ENCODE measurements at regions not wholly inside any gene's neighbourhood (a gene's known extent, or its start where the extent isn't known, plus 50 kb on each side); places are given as distances from the start of the nearest gene placed in this dataset.
A peak's percentile ranks its signal among the peaks of the same experiment; 100 is the strongest.

- H3K4me3 Mint-ChIP-seq = no peak overlapping the region
- no peaks in the 10 kb centered on the region for H3K9me3 ChIP-seq (ENCODE audit: control insufficient read depth in 1 of 2, low read length in 2 of 2)
- no peaks in the 10 kb centered on the region for H3K36me3 ChIP-seq (ENCODE audit: insufficient read depth, low read length)
- no peak overlapping the region for H3K27ac ChIP-seq (ENCODE audit: low read depth, low read length)
- H3K9me3 Mint-ChIP-seq = peaks cover 0 to 6% (median 3%) of the 10 kb centered on the region in 8 donors
- H3K4me1 ChIP-seq (ENCODE audit: insufficient read depth, low read length) = peaks cover 19% of the 10 kb centered on the region
- intact Hi-C loops (cut with micrococcal nuclease) = loop anchor here (1.0 kb wide), 2 partner anchors 268 to 289 kb away; no protein-coding TSS in a partner anchor
- peak in 3 of 5 donors; percentile 0 to 23 (median 8) for DNase-seq
- H3K36me3 Mint-ChIP-seq = no peaks in the 10 kb centered on the region
- no peak overlapping the region for H3K27ac Mint-ChIP-seq
- POLR2A ChIA-PET (ENCODE audit: partially characterized antibody) = interaction anchor here (0.8 to 1.0 kb wide), 2 partner anchors 233 to 269 kb away, joined by 3 to 4 read pairs; no protein-coding TSS in a partner anchor
- H3K27me3 Mint-ChIP-seq = peaks cover 15 to 22% of the 10 kb centered on the region in 2 donors
- CTCF ChIA-PET (ENCODE audit: partially characterized antibody) = interaction anchor here (0.6 to 2.1 kb wide), 13 partner anchors 9 to 736 kb away, joined by 3 to 22 read pairs (median 4); no protein-coding TSS in a partner anchor
- no peak overlapping the region for H3K4me3 ChIP-seq (ENCODE audit: low read length in 2 of 2)
- peaks cover 14 to 26% (median 19%) of the 10 kb centered on the region in 4 donors for H3K4me1 Mint-ChIP-seq
- H3K27me3 ChIP-seq (ENCODE audit: insufficient read depth, low read length) = no peaks in the 10 kb centered on the region
Observed at GRCh38 chr11:12599408-12600143, 74.6 kb upstream of the TEAD1 start.

GRCh38 chr11:12600829-12601228 lies 73.4 kb upstream of the TEAD1 start:
- peaks cover 15 to 24% of the 10 kb centered on the region in 2 donors for H3K27me3 Mint-ChIP-seq
- no peak overlapping the region for H3K27ac ChIP-seq (ENCODE audit: low read depth, low read length)
- H3K4me3 Mint-ChIP-seq = no peak overlapping the region
- H3K27me3 ChIP-seq (ENCODE audit: insufficient read depth, low read length) = no peaks in the 10 kb centered on the region
- ChIA-PET POLR2A (ENCODE audit: partially characterized antibody) (no interaction called here), CTCF (ENCODE audit: partially characterized antibody) (interaction anchor here (1.0 to 1.4 kb wide), 2 partner anchors 17 to 287 kb away, joined by 4 read pairs; no protein-coding TSS in a partner anchor)
- intact Hi-C loops (cut with micrococcal nuclease) = no loop called here
- peaks cover 14 to 26% (median 19%) of the 10 kb centered on the region in 4 donors for H3K4me1 Mint-ChIP-seq
- no peak overlapping the region for H3K27ac Mint-ChIP-seq
- H3K4me1 ChIP-seq (ENCODE audit: insufficient read depth, low read length) = peaks cover 19% of the 10 kb centered on the region
- H3K36me3 Mint-ChIP-seq = no peaks in the 10 kb centered on the region
- DNase-seq = no peak
- no peak overlapping the region for H3K4me3 ChIP-seq (ENCODE audit: low read length in 2 of 2)
- no peaks in the 10 kb centered on the region for H3K9me3 ChIP-seq (ENCODE audit: control insufficient read depth in 1 of 2, low read length in 2 of 2)
- H3K36me3 ChIP-seq (ENCODE audit: insufficient read depth, low read length) = no peaks in the 10 kb centered on the region
- peaks cover 0 to 5% (median 2%) of the 10 kb centered on the region in 8 donors for H3K9me3 Mint-ChIP-seq

- intact Hi-C loops (cut with micrococcal nuclease) = no loop called here
- CTCF ChIA-PET (ENCODE audit: partially characterized antibody) = no interaction called here
- no peak overlapping the region for H3K27ac ChIP-seq (ENCODE audit: low read depth, low read length)
Observed at GRCh38 chr11:12602421-12602820, 71.8 kb upstream of the TEAD1 start.

GRCh38 chr11:12603143-12604088 lies 70.8 kb upstream of the TEAD1 start:
- Mint-ChIP-seq H3K9me3 (peaks cover 0 to 5% (median 0%) of the 10 kb centered on the region in 8 donors), H3K27ac (no peak overlapping the region), H3K36me3 (no peaks in the 10 kb centered on the region), H3K4me1 (peaks cover 8 to 20% (median 12%) of the 10 kb centered on the region in 4 donors), H3K4me3 (no peak overlapping the region), H3K27me3 (peaks cover 16 to 31% of the 10 kb centered on the region in 2 donors)
- intact Hi-C loops (cut with micrococcal nuclease) = no loop called here
- Histone ChIP-seq H3K36me3 (ENCODE audit: insufficient read depth, low read length) (no peaks in the 10 kb centered on the region), H3K9me3 (ENCODE audit: control insufficient read depth in 1 of 2, low read length in 2 of 2) (no peaks in the 10 kb centered on the region), H3K27me3 (ENCODE audit: insufficient read depth, low read length) (no peaks in the 10 kb centered on the region), H3K4me3 (ENCODE audit: low read length in 2 of 2) (no peak overlapping the region), H3K4me1 (ENCODE audit: insufficient read depth, low read length) (peaks cover 11% of the 10 kb centered on the region), H3K27ac (ENCODE audit: low read depth, low read length) (no peak overlapping the region)
- DNase-seq = no peak
- ChIA-PET CTCF (ENCODE audit: partially characterized antibody) (no interaction called here), POLR2A (ENCODE audit: partially characterized antibody) (no interaction called here)

More at GRCh38 chr11:12602421-12602820, 71.8 kb upstream of the TEAD1 start:
- Mint-ChIP-seq H3K36me3 (no peaks in the 10 kb centered on the region), H3K27me3 (peaks cover 15 to 27% of the 10 kb centered on the region in 2 donors), H3K4me3 (no peak overlapping the region), H3K4me1 (peaks cover 14 to 26% (median 17%) of the 10 kb centered on the region in 4 donors), H3K9me3 (no peaks in the 10 kb centered on the region), H3K27ac (no peak overlapping the region)
- Histone ChIP-seq H3K4me3 (ENCODE audit: low read length in 2 of 2) (no peak overlapping the region), H3K9me3 (ENCODE audit: control insufficient read depth in 1 of 2, low read length in 2 of 2) (no peaks in the 10 kb centered on the region), H3K27me3 (ENCODE audit: insufficient read depth, low read length) (no peaks in the 10 kb centered on the region), H3K36me3 (ENCODE audit: insufficient read depth, low read length) (no peaks in the 10 kb centered on the region), H3K4me1 (ENCODE audit: insufficient read depth, low read length) (peaks cover 19% of the 10 kb centered on the region)
- no peak for DNase-seq
- POLR2A ChIA-PET (ENCODE audit: partially characterized antibody) = no interaction called here

- ChIA-PET CTCF (ENCODE audit: partially characterized antibody) (no interaction called here), POLR2A (ENCODE audit: partially characterized antibody) (no interaction called here)
Observed at GRCh38 chr11:12604557-12605153, 69.6 kb upstream of the TEAD1 start.

GRCh38 chr11:12606597-12606996 lies 67.6 kb upstream of the TEAD1 start:
- no peaks in the 10 kb centered on the region for H3K4me1 ChIP-seq (ENCODE audit: insufficient read depth, low read length)
- no peak overlapping the region for H3K27ac ChIP-seq (ENCODE audit: low read depth, low read length)
- no peaks in the 10 kb centered on the region for H3K4me1 Mint-ChIP-seq
- H3K9me3 ChIP-seq (ENCODE audit: control insufficient read depth in 1 of 2, low read length in 2 of 2) = peaks cover 0 to 1% of the 10 kb centered on the region in 2 donors
- H3K36me3 ChIP-seq (ENCODE audit: insufficient read depth, low read length) = no peaks in the 10 kb centered on the region
- peaks cover 0 to 1% of the 10 kb centered on the region in 2 donors for H3K36me3 Mint-ChIP-seq
- POLR2A ChIA-PET (ENCODE audit: partially characterized antibody) = no interaction called here
- no peak overlapping the region for H3K27ac Mint-ChIP-seq
- intact Hi-C loops (cut with micrococcal nuclease) = no loop called here
- H3K9me3 Mint-ChIP-seq = peaks cover 5 to 31% (median 17%) of the 10 kb centered on the region in 8 donors
- no peak for DNase-seq
- H3K4me3 Mint-ChIP-seq = no peak overlapping the region
- no peak overlapping the region for H3K4me3 ChIP-seq (ENCODE audit: low read length in 2 of 2)
- CTCF ChIA-PET (ENCODE audit: partially characterized antibody) = no interaction called here
- H3K27me3 ChIP-seq (ENCODE audit: insufficient read depth, low read length) = no peaks in the 10 kb centered on the region
- H3K27me3 Mint-ChIP-seq = peaks cover 17 to 29% of the 10 kb centered on the region in 2 donors

More at GRCh38 chr11:12604557-12605153, 69.6 kb upstream of the TEAD1 start:
- Histone ChIP-seq H3K4me3 (ENCODE audit: low read length in 2 of 2) (no peak overlapping the region), H3K4me1 (ENCODE audit: insufficient read depth, low read length) (no peaks in the 10 kb centered on the region), H3K27me3 (ENCODE audit: insufficient read depth, low read length) (no peaks in the 10 kb centered on the region), H3K36me3 (ENCODE audit: insufficient read depth, low read length) (no peaks in the 10 kb centered on the region), H3K27ac (ENCODE audit: low read depth, low read length) (no peak overlapping the region), H3K9me3 (ENCODE audit: control insufficient read depth in 1 of 2, low read length in 2 of 2) (no peaks in the 10 kb centered on the region)
- no peaks in the 10 kb centered on the region for H3K36me3 Mint-ChIP-seq
- H3K4me1 Mint-ChIP-seq = peaks cover 0 to 8% (median 2%) of the 10 kb centered on the region in 4 donors
- H3K9me3 Mint-ChIP-seq = peaks cover 0 to 15% (median 4%) of the 10 kb centered on the region in 8 donors
- no peak overlapping the region for H3K4me3 Mint-ChIP-seq
- peaks cover 16 to 29% of the 10 kb centered on the region in 2 donors for H3K27me3 Mint-ChIP-seq
- DNase-seq = no peak
- intact Hi-C loops (cut with micrococcal nuclease) = no loop called here
- H3K27ac Mint-ChIP-seq = no peak overlapping the region
